GM12865 (cell line): ENCODE measurements at regions not wholly inside any gene's neighbourhood (a gene's known extent, or its start where the extent isn't known, plus 50 kb on each side); places are given as distances from the start of the nearest gene placed in this dataset.

ENCODE experiments used
- DNase-seq: peaks from one replicate; pipeline ENCODE4 v3.0.0; 2010; ENCODE audit warnings: low read depth
- H3K4me3 ChIP-seq: 2 replicates; pipeline ENCODE4 v1.5.1; 2011; ENCODE audit warnings: mild to moderate bottlenecking, low read depth, low read length, control low read depth
- CTCF ChIP-seq: IDR thresholded peaks from 2 replicates; pipeline ENCODE4 v1.5.1; 2011; ENCODE audit warnings: low read length, control low read depth, low read depth, inconsistent platforms; ENCODE audit not compliant: insufficient read depth; ENCODE audit errors: missing control alignments

GRCh38 chr12:24455811-24456210 lies 493.1 kb downstream of the BCAT1 start:
- TF ChIP-seq CTCF = no peak
- no peak overlapping the region for H3K4me3 ChIP-seq
- DNase-seq = no peak

GRCh38 chr12:24447678-24448077 lies 498.2 kb upstream of the SOX5 start:
- no peak overlapping the region for H3K4me3 ChIP-seq
- no peak for DNase-seq
- no peak for TF ChIP-seq CTCF

- no peak for TF ChIP-seq CTCF
- no peak overlapping the region for H3K4me3 ChIP-seq
- no peak for DNase-seq
These were observed 496.8 kb upstream of the SOX5 start for GRCh38 chr12:24446287-24446686.

GRCh38 chr12:24444634-24445033 lies 495.2 kb upstream of the SOX5 start:
- TF ChIP-seq CTCF = no peak
- no peak for DNase-seq
- H3K4me3 ChIP-seq = no peak overlapping the region

- TF ChIP-seq CTCF = no peak
- DNase-seq = no peak
- H3K4me3 ChIP-seq = no peak overlapping the region
These were observed 492.0 kb upstream of the SOX5 start for GRCh38 chr12:24441458-24441857.

GRCh38 chr12:24436667-24437066 lies 487.2 kb upstream of the SOX5 start:
- DNase-seq = no peak
- no peak overlapping the region for H3K4me3 ChIP-seq
- no peak for TF ChIP-seq CTCF

GRCh38 chr12:24431872-24432271 lies 482.4 kb upstream of the SOX5 start:
- no peak overlapping the region for H3K4me3 ChIP-seq
- TF ChIP-seq CTCF = no peak
- no peak for DNase-seq
